GM21360 (cell line): ENCODE measurements at regions not wholly inside any gene's neighbourhood (a gene's known extent, or its start where the extent isn't known, plus 50 kb on each side); places are given as distances from the start of the nearest gene placed in this dataset.

ENCODE experiments used
- ATAC-seq: cut with Tn5 transposase; IDR thresholded peaks from one replicate; pipeline ENCODE4 v1.9.1; 2021; ENCODE audit warnings: mild to moderate bottlenecking, moderate library complexity; ENCODE audit not compliant: unreplicated experiment

GRCh38 chr5:32504329-32504988 is 59.9 kb upstream of the ZFR start:
- ATAC-seq = no peak

- ATAC-seq = no peak
Observed at GRCh38 chr5:32503261-32503660, 58.7 kb upstream of the ZFR start.

- no peak for ATAC-seq
Observed at GRCh38 chr5:32501071-32502002, 56.8 kb upstream of the ZFR start.

- no peak for ATAC-seq
Observed at GRCh38 chr5:32500181-32500580, 55.6 kb upstream of the ZFR start.

- no peak for ATAC-seq
Observed at GRCh38 chr5:32499261-32499660, 54.7 kb upstream of the ZFR start.

GRCh38 chr5:32498484-32498883 is 53.9 kb upstream of the ZFR start:
- no peak for ATAC-seq

GRCh38 chr5:32496104-32496503 is 51.6 kb upstream of the ZFR start:
- no peak for ATAC-seq

- ATAC-seq = no peak
Observed at GRCh38 chr5:32494827-32495226, 50.3 kb upstream of the ZFR start.
